Activated CD4-positive, alpha-beta T cell treated with anti-CD3 and anti-CD28 coated beads, Interleukin-2, amount 50 U/mL, for 1 hour (primary cell): ENCODE measurements at regions not wholly inside any gene's neighbourhood (a gene's known extent, or its start where the extent isn't known, plus 50 kb on each side); places are given as distances from the start of the nearest gene placed in this dataset.
"Not testable (repeated sequence)": the region's sequence is repeated elsewhere in the genome, so short reads cannot be mapped to it uniquely, and the experiment has no call there.

Source experiments
- DNase-seq: peaks from one replicate; pipeline ENCODE4 v3.0.0-alpha.2; 2020

- DNase-seq, result no peak
These were observed 88.2 kb upstream of the AUTS2 start for GRCh38 chr7:69510114-69510513.

DNA sequence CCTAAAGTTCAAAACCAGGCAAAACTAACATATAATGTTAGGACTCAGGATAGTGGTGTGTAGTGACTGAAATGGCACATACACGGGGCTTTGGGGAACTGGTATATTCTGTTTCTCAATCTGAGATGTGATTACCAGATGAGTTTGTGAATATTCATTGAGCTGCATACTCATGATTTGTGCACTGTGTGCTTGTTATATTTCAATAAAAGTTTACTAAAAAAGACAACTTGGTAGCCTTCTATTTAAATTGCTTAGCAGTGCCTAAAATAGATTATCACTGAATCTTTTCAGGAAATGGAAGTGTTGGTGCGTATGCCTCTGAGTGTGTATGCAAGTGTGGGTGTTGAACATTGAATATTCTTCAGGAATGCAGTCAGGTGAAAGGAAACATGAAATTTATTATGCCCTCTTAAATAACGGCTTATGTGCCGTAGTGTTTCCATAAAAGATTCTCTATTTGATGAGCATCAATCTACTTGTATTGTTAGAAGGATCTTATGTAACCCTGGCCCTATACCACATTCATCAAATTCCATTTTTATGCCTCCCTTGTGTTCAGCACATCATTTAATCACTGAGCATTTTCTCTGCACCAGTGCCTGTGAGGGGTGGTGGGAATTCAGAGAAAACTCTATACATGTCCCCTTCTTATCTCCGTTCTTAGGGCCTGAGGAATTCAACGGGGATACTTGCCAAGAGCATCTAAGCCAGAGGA, 82.6 kb upstream of the AUTS2 start:
- DNase-seq, result no peak

- no peak for DNase-seq
These were observed 81.9 kb upstream of the AUTS2 start for GRCh38 chr7:69516238-69516820.

DNA sequence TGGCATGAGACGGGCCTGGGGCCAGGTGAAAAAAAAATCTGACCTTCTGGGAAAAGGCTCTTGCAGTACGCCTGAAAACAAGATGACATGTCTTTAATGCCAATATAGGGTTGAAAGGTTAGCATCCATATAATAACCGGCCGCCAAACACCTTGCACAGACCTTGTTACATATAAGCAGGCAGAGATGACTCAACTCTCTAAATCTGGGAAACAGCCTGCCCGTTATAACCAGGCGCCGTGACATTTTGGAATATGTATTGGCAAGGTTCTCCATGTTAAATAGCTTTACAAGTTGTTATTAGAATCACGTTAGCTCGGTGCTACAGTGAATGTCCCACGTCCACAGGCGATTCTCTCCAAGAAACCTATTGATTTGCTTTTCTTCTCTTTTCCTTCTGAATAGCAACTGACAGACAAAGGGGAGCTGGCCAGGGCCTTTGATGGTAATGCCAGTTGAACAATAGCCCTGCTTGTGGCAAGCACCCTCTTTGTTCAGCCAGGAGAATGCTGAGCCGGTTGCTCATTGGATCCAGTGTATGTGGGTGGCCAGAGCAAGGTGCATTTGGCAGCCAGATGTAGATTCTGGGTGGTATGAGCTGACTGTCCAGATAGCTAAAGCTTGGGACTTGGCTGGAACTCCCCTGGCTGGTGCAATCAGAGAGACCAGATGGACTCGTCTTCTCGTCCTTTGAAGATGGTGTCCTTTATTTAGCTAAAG, 80.1 kb upstream of the AUTS2 start:
- DNase-seq, result no peak

GRCh38 chr7:69518705-69519077, 79.6 kb upstream of the AUTS2 start:
- DNase-seq, result no peak

DNA sequence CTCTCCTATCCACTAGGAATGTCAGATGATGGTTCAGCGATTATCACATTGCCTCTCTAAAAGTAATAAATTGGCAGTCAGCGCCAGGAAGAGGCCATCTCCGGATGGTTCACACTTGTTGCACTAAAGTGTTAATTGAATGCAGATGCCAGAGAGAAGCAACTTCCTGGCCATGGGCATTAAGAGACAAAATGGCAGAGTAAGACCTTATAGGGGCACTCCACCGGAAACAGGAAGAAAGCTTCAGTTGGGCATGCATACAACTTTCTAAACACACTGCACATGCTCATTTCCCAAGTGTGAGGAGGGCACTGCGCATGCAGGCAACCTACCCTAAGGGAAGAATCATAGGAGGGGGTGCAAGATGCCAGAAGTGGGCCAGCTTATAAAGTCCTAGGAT, 71.7 kb upstream of the AUTS2 start:
- DNase-seq, result no peak

DNA sequence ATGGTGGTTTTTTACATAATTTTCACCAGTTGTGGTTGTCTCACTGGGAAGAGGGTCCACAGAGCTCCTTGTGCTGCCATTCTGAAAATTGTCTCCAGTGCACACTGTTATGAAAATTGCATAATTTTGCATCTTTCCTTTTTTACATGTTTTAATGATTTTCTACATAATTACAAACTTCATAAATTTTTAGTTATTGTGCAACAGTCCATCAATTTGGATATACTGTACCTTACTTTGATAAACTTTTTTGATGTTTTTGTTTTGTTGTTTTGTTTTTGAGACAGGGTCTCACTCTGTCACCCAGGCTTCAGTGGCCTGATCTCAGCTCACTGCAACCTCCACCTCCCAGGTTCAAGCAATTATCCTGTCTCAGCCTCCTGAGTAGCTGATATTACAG, 70.6 kb upstream of the AUTS2 start:
- no peak for DNase-seq

GRCh38 chr7:69531050-69531449, 67.2 kb upstream of the AUTS2 start:
- no peak for DNase-seq

DNA sequence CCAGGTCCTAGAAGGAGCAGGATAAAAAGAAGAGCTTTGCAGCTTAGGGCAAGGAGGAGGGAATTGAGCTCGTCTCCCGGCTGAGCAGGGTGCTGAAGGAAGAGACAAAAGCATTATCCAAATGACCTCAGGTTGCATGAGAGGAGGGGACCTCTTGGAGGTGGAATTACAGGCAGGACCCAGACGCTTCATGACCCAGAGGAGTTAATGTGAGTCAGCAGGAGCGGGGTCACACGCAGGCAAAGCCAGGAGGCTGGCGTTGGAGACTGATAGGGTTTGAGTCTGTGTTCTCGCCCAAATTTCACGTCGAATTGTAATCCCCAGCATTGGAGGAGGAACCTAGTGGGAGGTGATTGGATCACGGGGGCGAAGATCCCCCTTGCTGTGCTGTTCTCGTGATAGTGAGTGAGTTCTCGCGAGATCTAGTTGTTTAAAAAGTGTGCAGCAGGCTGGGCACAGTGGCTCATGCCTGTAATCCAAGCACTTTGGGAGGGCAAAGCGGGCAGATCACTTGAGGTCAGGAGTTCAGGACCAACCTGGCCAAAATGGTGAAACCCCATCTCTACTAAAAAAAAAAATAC, 63.7 kb upstream of the AUTS2 start:
- no peak for DNase-seq

DNA sequence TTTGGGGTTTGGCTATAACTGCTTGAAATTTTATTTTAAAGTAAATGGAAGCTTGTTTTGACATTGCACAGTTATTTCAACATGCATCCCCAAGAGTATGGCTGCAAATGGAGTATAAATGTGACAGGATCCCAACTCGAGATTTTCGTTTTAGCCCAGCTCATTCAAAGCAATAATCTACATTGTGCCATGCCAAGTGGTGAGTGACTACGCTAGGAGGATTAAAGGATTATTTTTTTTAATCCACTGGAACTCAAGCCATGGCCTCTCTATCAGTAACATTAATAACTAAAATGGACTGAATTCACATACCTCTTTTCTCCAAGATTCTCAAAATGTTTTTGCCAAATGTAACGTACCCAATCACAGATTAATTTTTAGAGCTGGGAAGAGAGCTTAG, 60.6 kb upstream of the AUTS2 start:
- DNase-seq, result no peak

DNA sequence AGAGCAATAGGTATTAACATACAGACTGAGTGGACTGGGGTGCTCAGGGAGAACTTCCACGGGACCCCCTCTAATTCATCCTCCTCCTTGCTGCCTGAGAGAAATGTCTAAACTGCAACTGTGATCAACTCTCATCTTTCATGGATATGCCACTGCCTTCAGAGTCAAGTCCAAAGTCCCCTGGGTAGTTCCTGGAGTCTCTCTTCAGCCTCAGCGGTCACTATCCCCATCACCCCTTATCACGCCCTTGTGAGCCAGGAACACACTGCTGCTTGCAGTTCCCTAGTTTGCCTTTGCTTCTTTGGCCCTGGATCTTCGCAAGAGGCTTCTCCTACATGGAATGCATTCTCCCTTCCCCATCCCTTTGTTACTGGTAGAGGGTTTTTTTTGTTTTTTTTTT, 58.7 kb upstream of the AUTS2 start:
- DNase-seq, result no peak

DNA sequence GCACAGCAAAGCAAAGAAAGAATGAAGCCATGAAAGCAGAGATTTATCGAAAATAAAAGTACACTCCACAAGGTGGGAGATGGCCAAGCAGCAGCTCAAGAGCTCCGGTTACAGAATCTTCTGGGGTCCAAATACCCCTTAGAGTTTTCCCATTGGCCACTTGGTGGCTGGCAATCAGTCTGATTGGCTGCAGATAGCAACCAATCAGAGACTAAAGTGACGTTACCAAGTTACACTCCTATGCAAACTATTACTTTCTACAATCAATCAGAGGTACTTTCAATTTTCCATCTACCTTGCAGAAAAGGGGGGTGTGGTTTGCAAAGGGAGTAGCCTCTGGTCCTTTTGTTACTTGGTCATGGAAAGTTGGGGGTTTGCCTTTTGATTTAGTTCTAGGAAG, 58.0 kb upstream of the AUTS2 start:
- no peak for DNase-seq

GRCh38 chr7:69541779-69542432, 56.4 kb upstream of the AUTS2 start:
- DNase-seq, result not testable (repeated sequence)

- no peak for DNase-seq
These were observed 53.1 kb upstream of the AUTS2 start for GRCh38 chr7:69545175-69545574.
